OCI-LY1 (cell line): ENCODE measurements at regions not wholly inside any gene's neighbourhood (a gene's known extent, or its start where the extent isn't known, plus 50 kb on each side); places are given as distances from the start of the nearest gene placed in this dataset.

Experiments
- H2AFZ ChIP-seq: fragments of 200-600 bp; sonication (generic), shearing (Covaris generic); 2 replicates; pipeline ENCODE4 v1.6.0; 2014; ENCODE audit warnings: antibody characterized with exemption, mild to moderate bottlenecking, low read length
- H3F3A ChIP-seq: fragments of 200-600 bp; sonication (generic), shearing (Covaris generic); 2 replicates; pipeline ENCODE4 v1.6.0; 2014; ENCODE audit warnings: mild to moderate bottlenecking, antibody characterized with exemption, low read length, moderate library complexity; ENCODE audit not compliant: insufficient read depth
- H3K27ac ChIP-seq: fragments of 200-600 bp; sonication (generic); 2 replicates; pipeline ENCODE4 v1.5.1; 2014; ENCODE audit warnings: low read length, mixed run types, mild to moderate bottlenecking, low read depth; ENCODE audit not compliant: poor library complexity, severe bottlenecking
- H3K27me3 ChIP-seq: fragments of 200-600 bp; sonication (generic); 2 replicates; pipeline ENCODE4 v1.6.0; 2014; ENCODE audit warnings: antibody characterized with exemption, mild to moderate bottlenecking, low read length, moderate library complexity; ENCODE audit not compliant: insufficient read depth
- H3K36me3 ChIP-seq: fragments of 200-600 bp; sonication (generic); 2 replicates; pipeline ENCODE4 v1.6.1; 2014; ENCODE audit warnings: mild to moderate bottlenecking, antibody characterized with exemption, low read length, moderate library complexity, mixed read lengths; ENCODE audit not compliant: insufficient read depth
- H3K4me1 ChIP-seq: fragments of 200-600 bp; sonication (generic); 2 replicates; pipeline ENCODE4 v1.5.1; 2014; ENCODE audit warnings: mild to moderate bottlenecking, low read length, moderate library complexity; ENCODE audit not compliant: insufficient read depth, severe bottlenecking
- H3K4me2 ChIP-seq: fragments of 200-600 bp; sonication (generic), shearing (Covaris generic); 2 replicates; pipeline ENCODE4 v1.6.1; 2014; ENCODE audit warnings: low read length
- H3K4me3 ChIP-seq: fragments of 200-600 bp; sonication (generic); 2 replicates; pipeline ENCODE4 v1.5.1; 2014; ENCODE audit warnings: low read length, low read depth, mild to moderate bottlenecking, mixed read lengths; ENCODE audit not compliant: poor library complexity, severe bottlenecking
- H3K79me2 ChIP-seq: fragments of 200-600 bp; shearing (Covaris generic); 2 replicates; pipeline ENCODE4 v1.6.1; 2016; ENCODE audit warnings: mixed run types, low read length, mixed read lengths; ENCODE audit not compliant: insufficient read depth
- H3K9ac ChIP-seq: fragments of 200-600 bp; sonication (generic), shearing (Covaris generic); 2 replicates; pipeline ENCODE4 v1.6.1; 2014; ENCODE audit warnings: mild to moderate bottlenecking, low read length, mixed read lengths
- H3K9me2 ChIP-seq: fragments of 200-600 bp; sonication (generic), shearing (Covaris generic); 2 replicates; pipeline ENCODE4 v1.6.1; 2014; ENCODE audit warnings: low read depth, mild to moderate bottlenecking, low read length, mixed read lengths
- H3K9me3 ChIP-seq: fragments of 200-600 bp; shearing (Covaris generic); 2 replicates; pipeline ENCODE4 v1.6.1; 2014; ENCODE audit warnings: low read length, mixed read lengths
- H4K20me1 ChIP-seq: fragments of 200-600 bp; sonication (generic), shearing (Covaris generic); 2 replicates; pipeline ENCODE4 v1.6.0; 2016; ENCODE audit warnings: mild to moderate bottlenecking, low read length; ENCODE audit not compliant: insufficient read depth
- CTCF ChIP-seq: fragments of 200-600 bp; sonication (generic), shearing (Covaris generic); IDR thresholded peaks from 2 replicates; pipeline ENCODE4 v1.5.1; 2017; ENCODE audit warnings: mild to moderate bottlenecking, antibody characterized with exemption, low read length, moderate library complexity, mixed read lengths
- EZH2 ChIP-seq: fragments of 200-600 bp; sonication (generic), shearing (Covaris generic); IDR thresholded peaks from 2 replicates; pipeline ENCODE4 v1.8.0; 2017; ENCODE audit warnings: borderline replicate concordance, mixed run types, mild to moderate bottlenecking, antibody characterized with exemption, low read length, moderate library complexity, mixed read lengths

GRCh38 chr10:89873055-89873454 is 171.7 kb downstream of the KIF20B start:
- Histone ChIP-seq H3K27ac (no peak overlapping the region), H2AFZ (no peak overlapping the region), H3K9me2 (no peaks in the 10 kb centered on the region), H3K4me3 (no peak overlapping the region), H3K4me1 (peaks cover 3% of the 10 kb centered on the region), H4K20me1 (no peaks in the 10 kb centered on the region), H3K27me3 (no peaks in the 10 kb centered on the region), H3K4me2 (no peak overlapping the region), H3K79me2 (no peaks in the 10 kb centered on the region), H3K9me3 (no peaks in the 10 kb centered on the region), H3K9ac (no peak overlapping the region), H3F3A (no peaks in the 10 kb centered on the region), H3K36me3 (no peaks in the 10 kb centered on the region)
- TF ChIP-seq CTCF (no peak), EZH2 (no peak)

GRCh38 chr10:89875557-89875956 is 174.2 kb downstream of the KIF20B start:
- Histone ChIP-seq H3F3A (no peaks in the 10 kb centered on the region), H3K4me1 (peaks cover 3% of the 10 kb centered on the region)
- TF ChIP-seq CTCF (no peak), EZH2 (no peak)

GRCh38 chr10:89879121-89879520 is 177.7 kb downstream of the KIF20B start:
- H3K4me1 ChIP-seq = no peaks in the 10 kb centered on the region
- no peaks in the 10 kb centered on the region for H3K79me2 ChIP-seq
- H4K20me1 ChIP-seq = no peaks in the 10 kb centered on the region
- no peak overlapping the region for H3K4me3 ChIP-seq
- H3F3A ChIP-seq = no peaks in the 10 kb centered on the region
- H3K27ac ChIP-seq = no peak overlapping the region
- no peak for TF ChIP-seq CTCF
- no peak for TF ChIP-seq EZH2
- H3K9ac ChIP-seq = no peak overlapping the region
- H2AFZ ChIP-seq = no peak overlapping the region
- no peaks in the 10 kb centered on the region for H3K9me2 ChIP-seq
- no peaks in the 10 kb centered on the region for H3K9me3 ChIP-seq
- H3K27me3 ChIP-seq = no peaks in the 10 kb centered on the region
- no peak overlapping the region for H3K4me2 ChIP-seq
- H3K36me3 ChIP-seq = no peaks in the 10 kb centered on the region

More at GRCh38 chr10:89875557-89875956, 174.2 kb downstream of the KIF20B start:
- Histone ChIP-seq H2AFZ (no peak overlapping the region), H3K27me3 (no peaks in the 10 kb centered on the region), H3K79me2 (no peaks in the 10 kb centered on the region), H3K27ac (no peak overlapping the region), H3K9me2 (no peaks in the 10 kb centered on the region), H3K9ac (no peak overlapping the region), H3K4me2 (no peak overlapping the region), H3K9me3 (no peaks in the 10 kb centered on the region), H3K36me3 (no peaks in the 10 kb centered on the region), H3K4me3 (no peak overlapping the region), H4K20me1 (no peaks in the 10 kb centered on the region)
